KMS-11 (cell line): ENCODE measurements at regions not wholly inside any gene's neighbourhood (a gene's known extent, or its start where the extent isn't known, plus 50 kb on each side); places are given as distances from the start of the nearest gene placed in this dataset.

ENCODE experiments used
- H2AFZ ChIP-seq: fragments of 200-600 bp; sonication (generic); 2 replicates; pipeline ENCODE4 v1.6.1; 2016; ENCODE audit warnings: antibody characterized with exemption, mixed run types, low read depth
- H3K27ac ChIP-seq: fragments of 200-600 bp; sonication (generic); 2 replicates; pipeline ENCODE4 v1.6.1; 2016; ENCODE audit warnings: mild to moderate bottlenecking, mixed run types
- H3K27me3 ChIP-seq: fragments of 200-600 bp; sonication (generic); 2 replicates; pipeline ENCODE4 v1.6.1; 2017; ENCODE audit warnings: mild to moderate bottlenecking, low read depth, mixed run types, moderate library complexity; ENCODE audit not compliant: insufficient read depth
- H3K36me3 ChIP-seq: fragments of 200-600 bp; sonication (generic); 2 replicates; pipeline ENCODE4 v1.6.1; 2017; ENCODE audit warnings: mild to moderate bottlenecking, mixed run types; ENCODE audit not compliant: insufficient read depth
- H3K4me1 ChIP-seq: fragments of 200-600 bp; sonication (generic); 2 replicates; pipeline ENCODE4 v1.6.1; 2016; ENCODE audit warnings: mild to moderate bottlenecking, low read depth, mixed run types; ENCODE audit not compliant: poor library complexity, severe bottlenecking
- H3K4me2 ChIP-seq: fragments of 200-600 bp; sonication (generic); 2 replicates; pipeline ENCODE4 v1.7.0; 2016; ENCODE audit warnings: mild to moderate bottlenecking, mixed run types
- H3K4me3 ChIP-seq: fragments of 200-600 bp; sonication (generic); IDR thresholded peaks from 2 replicates; pipeline ENCODE4 v1.6.1; 2017; ENCODE audit warnings: low read depth, low read length, mixed read lengths; ENCODE audit not compliant: insufficient read depth
- H3K79me2 ChIP-seq: fragments of 200-600 bp; sonication (generic); 2 replicates; pipeline ENCODE4 v1.6.1; 2016; ENCODE audit warnings: low read depth, mixed run types; ENCODE audit not compliant: insufficient read depth
- H3K9ac ChIP-seq: fragments of 200-600 bp; sonication (generic); 2 replicates; pipeline ENCODE4 v1.6.1; 2016; ENCODE audit warnings: mild to moderate bottlenecking, mixed run types
- H4K20me1 ChIP-seq: fragments of 200-600 bp; sonication (generic); 2 replicates; pipeline ENCODE4 v1.6.1; 2016; ENCODE audit warnings: mild to moderate bottlenecking, mixed run types; ENCODE audit not compliant: insufficient read depth
- CTCF ChIP-seq: fragments of 200-600 bp; sonication (generic); conservative IDR thresholded peaks from 2 replicates; pipeline ENCODE4 v1.6.1; 2017; ENCODE audit warnings: low read depth, mild to moderate bottlenecking, antibody characterized with exemption, low read length, moderate library complexity, mixed read lengths

GRCh38 chrX:943035-943434 lies 269.4 kb downstream of the CRLF2 start:
- Histone ChIP-seq H3K27ac (no peak overlapping the region), H4K20me1 (no peaks in the 10 kb centered on the region), H3K4me1 (no peaks in the 10 kb centered on the region), H3K4me2 (no peak overlapping the region), H3K9ac (no peak overlapping the region), H3K4me3 (no peak overlapping the region), H3K79me2 (no peaks in the 10 kb centered on the region), H3K36me3 (no peaks in the 10 kb centered on the region), H3K27me3 (peaks cover 5% of the 10 kb centered on the region; the same call in 1 of the 2 replicates), H2AFZ (no peak overlapping the region)
- no peak for TF ChIP-seq CTCF

- H3K9ac ChIP-seq: no peak overlapping the region
- H3K4me1 ChIP-seq: no peaks in the 10 kb centered on the region
- TF ChIP-seq CTCF: no peak
- no peak overlapping the region for H2AFZ ChIP-seq
- no peak overlapping the region for H3K4me2 ChIP-seq
- H4K20me1 ChIP-seq: no peaks in the 10 kb centered on the region
- no peaks in the 10 kb centered on the region for H3K36me3 ChIP-seq
- no peaks in the 10 kb centered on the region for H3K79me2 ChIP-seq
- no peak overlapping the region for H3K27ac ChIP-seq
- no peak overlapping the region for H3K4me3 ChIP-seq
- H3K27me3 ChIP-seq: peaks cover 5% of the 10 kb centered on the region; the same call in 1 of the 2 replicates
Measured at GRCh38 chrX:940691-941090, 271.8 kb downstream of the CRLF2 start.

- no peaks in the 10 kb centered on the region for H3K79me2 ChIP-seq
- no peak overlapping the region for H2AFZ ChIP-seq
- H4K20me1 ChIP-seq: no peaks in the 10 kb centered on the region
- H3K27me3 ChIP-seq: peaks cover 5% of the 10 kb centered on the region; the same call in 1 of the 2 replicates
- H3K4me1 ChIP-seq: no peaks in the 10 kb centered on the region
- no peak overlapping the region for H3K4me3 ChIP-seq
- H3K4me2 ChIP-seq: no peak overlapping the region
- H3K9ac ChIP-seq: no peak overlapping the region
- no peak for TF ChIP-seq CTCF
- no peak overlapping the region for H3K27ac ChIP-seq
- no peaks in the 10 kb centered on the region for H3K36me3 ChIP-seq
Measured at GRCh38 chrX:936979-937769, 275.3 kb downstream of the CRLF2 start.

- H3K27me3 ChIP-seq: no peaks in the 10 kb centered on the region
- H3K36me3 ChIP-seq: no peaks in the 10 kb centered on the region
- H3K27ac ChIP-seq: no peak overlapping the region
- no peak overlapping the region for H2AFZ ChIP-seq
- no peaks in the 10 kb centered on the region for H3K4me1 ChIP-seq
- no peaks in the 10 kb centered on the region for H3K79me2 ChIP-seq
- H3K4me2 ChIP-seq: no peak overlapping the region
- no peak overlapping the region for H3K4me3 ChIP-seq
- H3K9ac ChIP-seq: no peak overlapping the region
- H4K20me1 ChIP-seq: no peaks in the 10 kb centered on the region
- no peak for TF ChIP-seq CTCF
Measured at GRCh38 chrX:933611-934010, 278.8 kb downstream of the CRLF2 start.
